Prostate gland (tissue), 2 donors: ENCODE measurements at regions not wholly inside any gene's neighbourhood (a gene's known extent, or its start where the extent isn't known, plus 50 kb on each side); places are given as distances from the start of the nearest gene placed in this dataset.

Experiments
- POLR2A ChIP-seq: fragments of 450-650 bp; IDR thresholded peaks from one replicate; pipeline ENCODE4 v1.6.1; 2016; ENCODE audit warnings: antibody characterized with exemption, mild to moderate bottlenecking
- TF ChIP-seq, protein P1 (sequence below), 4 experiments: fragments of 200-600 bp in 2 of 4; fragments of 450-650 bp in 2 of 4; sonication (generic) in 2 of 4; IDR thresholded peaks; 1 replicate in 3 of 4; 2 replicates in 1 of 4; pipeline ENCODE4 v1.5.1; 2016 to 2019; ENCODE audit warnings: antibody characterized with exemption in 4 of 4, mild to moderate bottlenecking in 2 of 4, moderate library complexity in 2 of 4

DNA sequence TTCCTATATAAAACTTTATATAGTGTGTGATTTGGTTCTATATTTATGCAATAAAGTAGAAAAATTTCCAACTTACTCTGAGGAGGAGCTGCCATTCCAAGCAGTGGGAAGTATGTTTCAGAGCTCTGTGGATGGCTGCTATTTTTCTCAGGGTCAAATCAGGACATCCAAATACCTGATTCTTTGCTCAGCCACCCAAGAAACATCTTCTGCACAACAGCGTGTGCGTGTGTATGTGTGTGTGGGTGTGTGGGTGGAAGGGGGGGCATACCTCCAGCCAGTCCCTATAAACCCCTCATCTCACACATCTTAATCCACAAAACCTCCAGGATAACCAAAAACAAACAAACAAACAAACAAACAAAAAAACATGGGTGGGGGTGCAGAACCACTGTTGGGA lies 66.3 kb upstream of the EMX2 start:
- TF ChIP-seq, protein P1, sequence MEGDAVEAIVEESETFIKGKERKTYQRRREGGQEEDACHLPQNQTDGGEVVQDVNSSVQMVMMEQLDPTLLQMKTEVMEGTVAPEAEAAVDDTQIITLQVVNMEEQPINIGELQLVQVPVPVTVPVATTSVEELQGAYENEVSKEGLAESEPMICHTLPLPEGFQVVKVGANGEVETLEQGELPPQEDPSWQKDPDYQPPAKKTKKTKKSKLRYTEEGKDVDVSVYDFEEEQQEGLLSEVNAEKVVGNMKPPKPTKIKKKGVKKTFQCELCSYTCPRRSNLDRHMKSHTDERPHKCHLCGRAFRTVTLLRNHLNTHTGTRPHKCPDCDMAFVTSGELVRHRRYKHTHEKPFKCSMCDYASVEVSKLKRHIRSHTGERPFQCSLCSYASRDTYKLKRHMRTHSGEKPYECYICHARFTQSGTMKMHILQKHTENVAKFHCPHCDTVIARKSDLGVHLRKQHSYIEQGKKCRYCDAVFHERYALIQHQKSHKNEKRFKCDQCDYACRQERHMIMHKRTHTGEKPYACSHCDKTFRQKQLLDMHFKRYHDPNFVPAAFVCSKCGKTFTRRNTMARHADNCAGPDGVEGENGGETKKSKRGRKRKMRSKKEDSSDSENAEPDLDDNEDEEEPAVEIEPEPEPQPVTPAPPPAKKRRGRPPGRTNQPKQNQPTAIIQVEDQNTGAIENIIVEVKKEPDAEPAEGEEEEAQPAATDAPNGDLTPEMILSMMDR (IDR thresholded peaks at IDR 0.05) = no peak
- no peak for TF ChIP-seq POLR2A
